ENCODE measurements at regions not wholly inside any gene's neighbourhood (a gene's known extent, or its start where the extent isn't known, plus 50 kb on each side); places are given as distances from the start of the nearest gene placed in this dataset.

DNA sequence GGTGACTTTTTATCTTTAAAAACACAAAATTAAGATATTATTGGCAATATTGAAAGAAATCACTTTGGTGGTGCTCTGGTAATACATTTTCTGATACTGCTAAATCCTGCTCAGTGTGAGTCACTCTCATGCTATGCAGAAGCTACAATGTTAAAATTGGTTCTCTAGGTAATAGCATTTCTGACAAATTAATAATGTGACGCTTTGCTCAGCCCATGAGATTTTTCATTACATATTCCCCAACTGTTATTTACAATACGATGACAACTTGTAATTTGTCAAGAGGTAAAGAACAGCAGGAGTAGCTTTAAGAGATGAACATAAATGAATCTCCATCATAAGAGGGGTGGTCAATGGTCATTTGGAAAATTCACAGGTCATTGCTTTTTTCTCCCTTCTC, 573.6 kb downstream of the TMEM182 start:
- TF ChIP-seq, protein P1, sequence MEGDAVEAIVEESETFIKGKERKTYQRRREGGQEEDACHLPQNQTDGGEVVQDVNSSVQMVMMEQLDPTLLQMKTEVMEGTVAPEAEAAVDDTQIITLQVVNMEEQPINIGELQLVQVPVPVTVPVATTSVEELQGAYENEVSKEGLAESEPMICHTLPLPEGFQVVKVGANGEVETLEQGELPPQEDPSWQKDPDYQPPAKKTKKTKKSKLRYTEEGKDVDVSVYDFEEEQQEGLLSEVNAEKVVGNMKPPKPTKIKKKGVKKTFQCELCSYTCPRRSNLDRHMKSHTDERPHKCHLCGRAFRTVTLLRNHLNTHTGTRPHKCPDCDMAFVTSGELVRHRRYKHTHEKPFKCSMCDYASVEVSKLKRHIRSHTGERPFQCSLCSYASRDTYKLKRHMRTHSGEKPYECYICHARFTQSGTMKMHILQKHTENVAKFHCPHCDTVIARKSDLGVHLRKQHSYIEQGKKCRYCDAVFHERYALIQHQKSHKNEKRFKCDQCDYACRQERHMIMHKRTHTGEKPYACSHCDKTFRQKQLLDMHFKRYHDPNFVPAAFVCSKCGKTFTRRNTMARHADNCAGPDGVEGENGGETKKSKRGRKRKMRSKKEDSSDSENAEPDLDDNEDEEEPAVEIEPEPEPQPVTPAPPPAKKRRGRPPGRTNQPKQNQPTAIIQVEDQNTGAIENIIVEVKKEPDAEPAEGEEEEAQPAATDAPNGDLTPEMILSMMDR (IDR thresholded peaks at IDR 0.05) = no peak
- TF ChIP-seq POLR2AphosphoS5 (IDR thresholded peaks at IDR 0.05; ENCODE audit: low read depth, low read length) (no peak), REST (IDR thresholded peaks at IDR 0.05; ENCODE audit: insufficient read depth in 1 of 2, low read depth in 2 of 2, low read length in 1 of 2) (no peak)

All from Panc1 (cell line).